SH-SY5Y (cell line): ENCODE measurements at regions not wholly inside any gene's neighbourhood (a gene's known extent, or its start where the extent isn't known, plus 50 kb on each side); places are given as distances from the start of the nearest gene placed in this dataset.

Experiments
- GATA2 ChIP-seq: IDR thresholded peaks from 2 replicates; pipeline ENCODE4 v1.6.1; 2011; ENCODE audit warnings: mild to moderate bottlenecking, low read depth, low read length
- GATA3 ChIP-seq: IDR thresholded peaks from 2 replicates; pipeline ENCODE4 v1.6.1; 2011; ENCODE audit warnings: low read depth, mild to moderate bottlenecking, low read length, moderate library complexity

GRCh38 chr9:85224729-85225128, 517.0 kb downstream of the AGTPBP1 start:
- TF ChIP-seq GATA2 = no peak
- TF ChIP-seq GATA3 = no peak

- TF ChIP-seq GATA3 = no peak
- TF ChIP-seq GATA2 = no peak
Observed at GRCh38 chr9:85224301-85224700, 517.5 kb downstream of the AGTPBP1 start.

- TF ChIP-seq GATA2 (no peak), GATA3 (no peak)
Observed at GRCh38 chr9:85223506-85224125, 518.1 kb downstream of the AGTPBP1 start.

GRCh38 chr9:85216601-85217000, 525.2 kb downstream of the AGTPBP1 start:
- TF ChIP-seq GATA2 (no peak), GATA3 (no peak)

GRCh38 chr9:85215961-85216360, 525.8 kb downstream of the AGTPBP1 start:
- TF ChIP-seq GATA2 (no peak), GATA3 (no peak)

GRCh38 chr9:85215416-85215815, 526.3 kb downstream of the AGTPBP1 start:
- no peak for TF ChIP-seq GATA3
- TF ChIP-seq GATA2 = no peak

GRCh38 chr9:85213650-85214607, 527.8 kb downstream of the AGTPBP1 start:
- TF ChIP-seq GATA3 (no peak), GATA2 (no peak)

GRCh38 chr9:85212887-85213286, 528.9 kb downstream of the AGTPBP1 start:
- TF ChIP-seq GATA2 (no peak), GATA3 (no peak)

GRCh38 chr9:85212209-85212608, 529.5 kb downstream of the AGTPBP1 start:
- TF ChIP-seq GATA3 (no peak), GATA2 (no peak)

- TF ChIP-seq GATA2 (no peak), GATA3 (no peak)
Observed at GRCh38 chr9:85208666-85209065, 533.1 kb downstream of the AGTPBP1 start.

- TF ChIP-seq GATA2 (no peak), GATA3 (no peak)
Observed at GRCh38 chr9:85204176-85204575, 534.6 kb downstream of the NTRK2 start.

GRCh38 chr9:85202596-85202995, 533.1 kb downstream of the NTRK2 start:
- no peak for TF ChIP-seq GATA3
- TF ChIP-seq GATA2 = no peak

- TF ChIP-seq GATA2 (no peak), GATA3 (no peak)
Observed at GRCh38 chr9:85200726-85201404, 531.3 kb downstream of the NTRK2 start.

GRCh38 chr9:85199866-85200495, 530.5 kb downstream of the NTRK2 start:
- TF ChIP-seq GATA2 (no peak), GATA3 (no peak)
